Hematopoietic multipotent progenitor cell treated with erythropoietin and hydrocortisone succinate and interleukin-3 and kit ligand, for 8 days (in vitro differentiated cells): ENCODE measurements at regions not wholly inside any gene's neighbourhood (a gene's known extent, or its start where the extent isn't known, plus 50 kb on each side); places are given as distances from the start of the nearest gene placed in this dataset.
A peak's percentile ranks its signal among the peaks of the same experiment; 100 is the strongest.

Source experiments
- DNase-seq: peaks from one replicate; pipeline ENCODE4 v3.0.0-alpha.2; 2015

- no peak for DNase-seq
These were observed 167.9 kb upstream of the MAF start for GRCh38 chr16:79768276-79768970.

GRCh38 chr16:79767421-79768275 is 167.1 kb upstream of the MAF start:
- DNase-seq, result peak; percentile 8

- no peak for DNase-seq
These were observed 165.4 kb upstream of the MAF start for GRCh38 chr16:79765901-79766394.

GRCh38 chr16:79765431-79765830 is 164.9 kb upstream of the MAF start:
- DNase-seq, result no peak

- DNase-seq, result no peak
These were observed 164.0 kb upstream of the MAF start for GRCh38 chr16:79764415-79765110.

- no peak for DNase-seq
These were observed 161.7 kb upstream of the MAF start for GRCh38 chr16:79762217-79762616.

GRCh38 chr16:79758615-79759346 is 158.2 kb upstream of the MAF start:
- no peak for DNase-seq

GRCh38 chr16:79757968-79758367 is 157.4 kb upstream of the MAF start:
- no peak for DNase-seq

- DNase-seq, result no peak
These were observed 156.6 kb upstream of the MAF start for GRCh38 chr16:79757163-79757562.

GRCh38 chr16:79756571-79756970 is 156.0 kb upstream of the MAF start:
- no peak for DNase-seq

- DNase-seq, result no peak
These were observed 154.0 kb upstream of the MAF start for GRCh38 chr16:79754501-79754900.

- DNase-seq, result no peak
These were observed 153.5 kb upstream of the MAF start for GRCh38 chr16:79754081-79754480.

GRCh38 chr16:79753286-79753685 is 152.7 kb upstream of the MAF start:
- no peak for DNase-seq

GRCh38 chr16:79752396-79752795 is 151.9 kb upstream of the MAF start:
- DNase-seq, result no peak

- DNase-seq, result no peak
These were observed 151.1 kb upstream of the MAF start for GRCh38 chr16:79751471-79752184.

- no peak for DNase-seq
These were observed 149.8 kb upstream of the MAF start for GRCh38 chr16:79750311-79750710.

GRCh38 chr16:79748629-79749028 is 148.1 kb upstream of the MAF start:
- no peak for DNase-seq

GRCh38 chr16:79747688-79748087 is 147.2 kb upstream of the MAF start:
- no peak for DNase-seq

GRCh38 chr16:79740252-79740651 is 139.7 kb upstream of the MAF start:
- no peak for DNase-seq

GRCh38 chr16:79735271-79735670 is 134.7 kb upstream of the MAF start:
- no peak for DNase-seq

- no peak for DNase-seq
These were observed 134.2 kb upstream of the MAF start for GRCh38 chr16:79734721-79735120.

- DNase-seq, result no peak
These were observed 128.3 kb upstream of the MAF start for GRCh38 chr16:79728923-79729240.
